ENCODE measurements at regions not wholly inside any gene's neighbourhood (a gene's known extent, or its start where the extent isn't known, plus 50 kb on each side); places are given as distances from the start of the nearest gene placed in this dataset.

GRCh38 chr10:29057822-29058331 lies 231.0 kb upstream of the LYZL1 start:
- POLR2A ChIA-PET = no interaction called here
- TF ChIP-seq CTCF (IDR thresholded peaks at IDR 0.05; ENCODE audit: control extremely low read depth, extremely low read depth, low read depth, missing control alignments) = no peak
- CTCF ChIA-PET = no interaction called here
- no peak for DNase-seq (ENCODE audit: extremely low spot score)

- no peak for TF ChIP-seq CTCF (IDR thresholded peaks at IDR 0.05; ENCODE audit: control extremely low read depth, extremely low read depth, low read depth, missing control alignments)
- ChIA-PET CTCF (interaction anchor here (0.9 kb wide), 1 partner anchor 9 kb away, joined by 3 read pairs; no protein-coding TSS in a partner anchor), POLR2A (no interaction called here)
Observed at GRCh38 chr10:29063806-29064644, 224.8 kb upstream of the LYZL1 start.

GRCh38 chr10:29064680-29065079 lies 224.2 kb upstream of the LYZL1 start:
- ChIA-PET POLR2A (no interaction called here), CTCF (interaction anchor here (0.9 kb wide), 1 partner anchor 10 kb away, joined by 3 read pairs; no protein-coding TSS in a partner anchor)
- TF ChIP-seq CTCF (IDR thresholded peaks at IDR 0.05; ENCODE audit: control extremely low read depth, extremely low read depth, low read depth, missing control alignments) = no peak
- no peak for DNase-seq (ENCODE audit: extremely low spot score)

More at GRCh38 chr10:29063806-29064644, 224.8 kb upstream of the LYZL1 start:
- DNase-seq (ENCODE audit: extremely low spot score) = no peak

GRCh38 chr10:29067161-29067560 lies 221.7 kb upstream of the LYZL1 start:
- DNase-seq (ENCODE audit: extremely low spot score) = no peak
- ChIA-PET POLR2A (no interaction called here), CTCF (interaction anchor here (1.3 kb wide), 1 partner anchor 163 kb away, joined by 4 read pairs; no protein-coding TSS in a partner anchor)
- no peak for TF ChIP-seq CTCF (IDR thresholded peaks at IDR 0.05; ENCODE audit: control extremely low read depth, extremely low read depth, low read depth, missing control alignments)

GRCh38 chr10:29067628-29068027 lies 221.2 kb upstream of the LYZL1 start:
- no peak for TF ChIP-seq CTCF (IDR thresholded peaks at IDR 0.05; ENCODE audit: control extremely low read depth, extremely low read depth, low read depth, missing control alignments)
- DNase-seq (ENCODE audit: extremely low spot score) = no peak
- ChIA-PET POLR2A (no interaction called here), CTCF (no interaction called here)

GRCh38 chr10:29068302-29068701 lies 220.6 kb upstream of the LYZL1 start:
- no peak for DNase-seq (ENCODE audit: extremely low spot score)
- no peak for TF ChIP-seq CTCF (IDR thresholded peaks at IDR 0.05; ENCODE audit: control extremely low read depth, extremely low read depth, low read depth, missing control alignments)
- ChIA-PET CTCF (no interaction called here), POLR2A (no interaction called here)

All from GM10248 (cell line).